Ectodermal cell (in vitro differentiated cells): ENCODE measurements at regions not wholly inside any gene's neighbourhood (a gene's known extent, or its start where the extent isn't known, plus 50 kb on each side); places are given as distances from the start of the nearest gene placed in this dataset.

Source experiments
- H3K27ac ChIP-seq: 2 replicates; pipeline ENCODE4 v1.7.0; 2013; ENCODE audit warnings: mild to moderate bottlenecking, low read depth, low read length; ENCODE audit not compliant: insufficient read depth, poor library complexity, severe bottlenecking
- H3K27me3 ChIP-seq: 2 replicates; pipeline ENCODE4 v1.7.0; 2013; ENCODE audit warnings: mild to moderate bottlenecking, low read length; ENCODE audit not compliant: insufficient read depth, control insufficient read depth, poor library complexity, severe bottlenecking
- H3K36me3 ChIP-seq: one replicate; pipeline ENCODE4 v1.7.0; 2013; ENCODE audit warnings: low read length; ENCODE audit not compliant: control insufficient read depth, insufficient read depth
- H3K4me1 ChIP-seq: one replicate; pipeline ENCODE4 v1.7.0; 2013; ENCODE audit warnings: low read length; ENCODE audit not compliant: control insufficient read depth, insufficient read depth
- H3K4me3 ChIP-seq: 2 replicates; pipeline ENCODE4 v1.7.0; 2013; ENCODE audit warnings: low read depth, low read length, control low read depth; ENCODE audit not compliant: insufficient read depth
- H3K9me3 ChIP-seq: 2 replicates; pipeline ENCODE4 v1.7.0; 2013; ENCODE audit warnings: mild to moderate bottlenecking, low read length, moderate library complexity; ENCODE audit not compliant: control insufficient read depth
- WGBS, 2 experiments: methylation state at CpG; one replicate each; pipeline ENCODE4 v1.1.7; 2013; ENCODE audit warnings: missing lambda C conversion rate in 2 of 2; 5-methylcytosine and 5-hydroxymethylcytosine counted together

DNA sequence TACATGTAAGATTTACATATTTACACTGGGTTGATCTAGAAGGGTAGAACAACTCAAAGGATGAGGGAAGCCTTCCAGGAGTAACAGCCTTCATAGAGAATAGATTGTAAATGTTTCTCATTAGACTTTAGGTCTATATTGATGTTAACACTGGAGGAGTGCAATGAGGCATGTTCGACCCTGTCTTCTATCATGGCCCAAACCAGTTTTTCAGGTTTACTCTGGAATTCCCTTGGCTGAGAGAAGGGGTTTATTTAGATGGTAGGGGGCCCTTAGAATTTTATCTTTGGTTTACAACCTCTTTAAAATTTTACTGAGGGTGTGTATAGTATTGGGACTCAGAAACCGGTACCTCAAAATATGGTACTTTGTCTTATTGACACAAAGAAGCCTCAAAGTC, 634.9 kb upstream of the PIK3C3 start:
- no peaks in the 10 kb centered on the region for H3K27me3 ChIP-seq
- no peaks in the 10 kb centered on the region for H3K9me3 ChIP-seq
- H3K4me1 ChIP-seq = no peaks in the 10 kb centered on the region
- H3K36me3 ChIP-seq = no peaks in the 10 kb centered on the region
- H3K27ac ChIP-seq = no peak overlapping the region
- no peak overlapping the region for H3K4me3 ChIP-seq
- 88 to 100% methylated on average over 2 of the region's 2 CpGs for WGBS, 2 experiments

DNA sequence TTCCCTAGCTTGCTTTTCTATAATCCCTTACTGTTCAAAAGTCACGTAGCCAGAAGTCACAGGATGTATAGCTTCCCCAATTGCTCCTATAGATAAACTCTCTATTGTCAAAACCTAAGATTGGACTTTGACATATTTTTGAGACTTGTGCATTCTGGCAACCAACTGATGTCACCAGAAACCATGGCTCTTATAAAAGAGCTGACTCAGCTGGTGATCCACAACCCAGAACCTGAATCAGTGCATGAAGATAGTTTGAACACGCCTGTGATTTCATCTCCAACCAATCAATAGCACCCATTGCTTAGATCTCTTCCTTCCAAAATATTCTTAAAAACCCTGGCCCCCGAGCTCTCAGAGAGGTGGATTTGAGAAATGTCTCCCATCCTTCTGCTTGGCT, 639.9 kb upstream of the PIK3C3 start:
- 87 to 93% methylated on average over 3 of the region's 3 CpGs for WGBS, 2 experiments
- Histone ChIP-seq H3K36me3 (no peaks in the 10 kb centered on the region), H3K4me1 (no peaks in the 10 kb centered on the region), H3K9me3 (peaks cover 3% of the 10 kb centered on the region), H3K4me3 (no peak overlapping the region), H3K27ac (no peak overlapping the region), H3K27me3 (no peaks in the 10 kb centered on the region)

DNA sequence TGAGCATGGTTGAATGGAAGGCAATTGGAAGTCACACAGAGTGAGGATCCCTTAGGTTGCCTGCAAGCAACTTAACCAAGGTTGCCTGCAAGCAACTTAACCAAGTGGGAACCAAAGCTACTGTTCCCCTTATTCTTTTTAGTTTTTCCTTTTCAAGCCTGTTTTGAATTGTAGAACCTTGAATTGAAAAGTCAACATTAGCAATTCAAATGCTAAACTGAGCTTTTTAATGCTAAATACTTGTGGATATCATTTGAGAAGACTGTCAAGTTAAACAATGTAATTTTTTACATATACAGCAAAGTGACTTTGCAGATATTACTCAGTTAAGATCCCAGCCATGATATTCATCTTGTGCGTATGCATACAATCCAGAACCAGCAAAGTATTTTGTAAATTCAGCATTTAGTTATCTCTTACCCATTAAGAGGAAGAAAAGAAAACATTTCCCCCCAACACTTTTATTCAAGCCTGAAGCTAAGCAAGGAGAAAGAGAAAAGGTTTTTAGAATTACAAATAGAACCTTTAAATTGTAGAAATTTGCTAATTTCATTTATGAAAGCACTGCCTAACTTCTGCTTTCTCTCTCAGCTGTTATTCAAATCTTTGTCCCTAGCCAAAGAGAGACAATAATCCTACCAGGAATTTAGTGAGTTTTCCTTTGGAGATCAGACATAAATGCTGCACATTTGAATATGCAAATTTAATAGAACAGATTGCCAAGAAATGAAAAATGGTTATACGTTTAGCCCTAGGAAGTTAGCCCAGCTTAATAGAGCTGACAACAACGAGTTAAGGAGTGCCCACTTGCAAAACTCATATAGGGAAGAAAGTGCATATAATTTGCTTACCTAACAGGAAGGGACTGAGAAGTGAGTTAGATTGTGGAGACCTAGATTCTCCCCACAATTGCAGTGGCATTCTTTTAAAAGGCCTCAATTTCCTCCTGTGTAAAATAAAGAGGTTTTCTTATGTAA, 643.2 kb upstream of the PIK3C3 start:
- H3K27ac ChIP-seq = no peak overlapping the region
- 49 to 59% methylated on average over 3 of the region's 3 CpGs for WGBS, 2 experiments
- no peaks in the 10 kb centered on the region for H3K4me1 ChIP-seq
- H3K9me3 ChIP-seq = peaks cover 3% of the 10 kb centered on the region
- H3K27me3 ChIP-seq = no peaks in the 10 kb centered on the region
- H3K36me3 ChIP-seq = no peaks in the 10 kb centered on the region
- no peak overlapping the region for H3K4me3 ChIP-seq

DNA sequence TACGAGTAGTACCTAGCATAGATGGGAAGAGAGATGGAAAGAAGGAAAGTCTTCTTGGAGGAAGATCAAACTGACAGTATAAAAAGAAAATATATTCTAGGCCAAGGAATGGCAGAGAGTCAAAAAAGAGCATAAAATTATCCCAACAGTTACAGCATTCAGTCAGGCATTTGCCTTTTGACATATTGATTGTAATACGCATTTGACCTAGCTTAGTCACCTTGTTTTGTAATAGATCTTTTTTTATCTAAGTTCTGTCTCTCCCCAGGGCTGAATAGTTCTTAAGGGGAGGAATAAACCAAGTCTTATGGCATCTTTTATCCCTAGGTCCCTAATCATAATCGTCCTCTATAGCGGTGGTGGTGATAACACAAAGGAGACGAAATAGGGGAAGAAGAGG, 657.3 kb upstream of the PIK3C3 start:
- Histone ChIP-seq H3K4me3 (no peak overlapping the region), H3K4me1 (no peaks in the 10 kb centered on the region), H3K27me3 (no peaks in the 10 kb centered on the region), H3K27ac (no peak overlapping the region), H3K9me3 (no peaks in the 10 kb centered on the region), H3K36me3 (no peaks in the 10 kb centered on the region)
- WGBS, 2 experiments = 99 to 100% methylated on average over 4 to 5 of the region's 5 CpGs

DNA sequence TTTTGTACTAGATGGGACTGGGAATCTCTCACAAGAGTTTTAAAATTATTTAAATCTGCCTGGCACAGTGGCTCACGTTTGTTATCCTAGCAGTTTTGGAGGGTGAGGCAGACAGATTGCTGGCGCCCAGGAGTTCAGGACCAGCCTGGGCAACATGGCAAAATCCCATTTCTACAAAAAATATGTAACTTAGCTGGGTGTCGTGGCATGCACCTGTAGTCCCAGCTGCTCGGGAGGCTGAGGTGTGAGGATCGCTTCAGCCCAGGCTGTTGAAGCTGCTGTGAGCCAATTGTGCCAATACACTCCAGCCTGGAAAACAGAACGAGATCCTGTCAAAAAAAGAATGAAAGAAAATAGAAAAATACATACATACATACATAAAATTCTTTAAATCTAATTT, 685.7 kb upstream of the PIK3C3 start:
- H3K36me3 ChIP-seq = no peaks in the 10 kb centered on the region
- no peaks in the 10 kb centered on the region for H3K4me1 ChIP-seq
- no peaks in the 10 kb centered on the region for H3K27me3 ChIP-seq
- no peaks in the 10 kb centered on the region for H3K9me3 ChIP-seq
- no peak overlapping the region for H3K27ac ChIP-seq
- WGBS, 2 experiments = 94 to 95% methylated on average over 5 to 6 of the region's 6 CpGs
- no peak overlapping the region for H3K4me3 ChIP-seq

DNA sequence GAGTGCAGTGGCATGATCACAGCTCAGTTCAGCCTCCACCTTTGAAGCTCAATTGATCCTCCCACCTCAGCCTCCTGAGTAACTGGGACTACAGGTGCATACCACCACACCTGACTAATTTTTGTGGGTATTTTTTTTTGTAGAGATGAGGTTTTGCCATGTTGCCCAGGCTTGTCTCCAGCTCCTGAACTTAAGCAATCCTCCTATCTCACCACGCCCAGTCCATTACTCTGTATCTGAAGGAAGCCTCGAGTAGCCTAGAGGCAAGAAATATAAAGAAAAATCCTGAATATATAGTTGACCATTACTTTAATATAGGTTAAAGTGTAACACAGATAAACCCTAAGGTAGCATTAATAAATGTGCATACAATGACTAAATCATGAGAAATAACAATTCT, 686.8 kb upstream of the PIK3C3 start:
- Histone ChIP-seq H3K4me1 (no peaks in the 10 kb centered on the region), H3K9me3 (no peaks in the 10 kb centered on the region), H3K36me3 (no peaks in the 10 kb centered on the region), H3K4me3 (no peak overlapping the region), H3K27ac (no peak overlapping the region), H3K27me3 (no peaks in the 10 kb centered on the region)
- 86% methylated on average over 1 of the region's 2 CpGs; no CpG with 5 or more reads in 1 of the 2 experiments for WGBS, 2 experiments

DNA sequence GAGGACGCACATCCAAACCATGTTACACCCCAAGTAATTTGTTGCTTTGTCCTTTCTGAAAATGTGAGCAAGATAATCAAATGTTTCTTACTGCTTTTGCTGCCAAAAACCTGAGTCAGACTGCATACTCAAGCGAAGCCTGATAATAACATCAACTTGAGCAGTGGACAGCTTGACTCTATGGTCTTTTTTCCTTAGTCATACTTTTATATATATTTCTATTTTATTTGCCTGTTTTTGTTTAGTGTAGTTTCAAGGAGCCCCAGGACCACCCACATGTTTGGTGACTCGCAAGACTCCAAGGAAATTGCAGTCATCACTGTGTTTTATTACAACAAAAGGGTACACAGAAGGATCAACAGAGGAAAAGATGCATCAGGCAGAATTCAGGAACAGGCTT, 688.4 kb upstream of the PIK3C3 start:
- Histone ChIP-seq H3K4me1 (no peaks in the 10 kb centered on the region), H3K36me3 (no peaks in the 10 kb centered on the region), H3K27ac (no peak overlapping the region), H3K27me3 (no peaks in the 10 kb centered on the region), H3K4me3 (no peak overlapping the region), H3K9me3 (no peaks in the 10 kb centered on the region)
- WGBS, 2 experiments = 89 to 100% methylated on average over 3 of the region's 3 CpGs

DNA sequence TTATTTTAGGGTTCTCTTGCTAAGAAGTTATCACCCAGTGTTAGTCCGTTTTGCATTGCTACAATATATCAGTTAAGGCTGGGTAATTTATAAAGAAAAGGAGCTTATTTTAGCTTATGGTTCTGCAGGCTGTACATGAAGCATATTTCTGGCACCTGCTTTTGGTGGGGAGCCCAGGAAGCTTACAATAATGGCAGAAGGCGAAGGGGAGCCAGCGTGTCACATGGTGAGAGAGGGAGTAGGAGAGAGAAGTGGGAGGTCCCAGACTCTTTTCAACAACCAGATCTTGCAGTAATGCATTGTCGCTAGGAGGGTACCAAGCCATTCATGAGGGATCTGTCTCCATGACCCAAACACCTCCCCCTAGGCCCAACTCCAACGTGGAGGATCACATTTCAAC, 688.8 kb upstream of the PIK3C3 start:
- H3K27me3 ChIP-seq = no peaks in the 10 kb centered on the region
- no peaks in the 10 kb centered on the region for H3K4me1 ChIP-seq
- H3K27ac ChIP-seq = no peak overlapping the region
- WGBS, 2 experiments = 86% methylated on average over 5 of the region's 5 CpGs
- no peak overlapping the region for H3K4me3 ChIP-seq
- H3K36me3 ChIP-seq = no peaks in the 10 kb centered on the region
- H3K9me3 ChIP-seq = no peaks in the 10 kb centered on the region

DNA sequence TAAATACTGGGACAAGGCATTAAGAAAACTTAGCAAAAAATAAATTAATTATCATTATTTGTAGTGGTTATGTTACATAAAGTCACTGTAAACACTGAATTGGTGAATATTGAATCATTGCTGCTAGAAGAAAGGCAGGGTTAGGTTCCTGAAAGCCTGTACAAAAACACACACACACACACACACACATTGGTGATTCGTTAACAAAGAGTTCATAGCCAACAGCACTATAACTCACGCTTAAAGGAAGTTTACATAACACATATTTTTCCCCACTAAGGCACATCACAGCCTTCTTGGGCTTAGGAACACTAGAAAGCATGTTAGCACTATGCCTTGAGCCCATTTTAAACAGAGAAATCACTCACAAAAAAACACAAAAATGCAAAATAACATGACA, 690.0 kb upstream of the PIK3C3 start:
- no peaks in the 10 kb centered on the region for H3K27me3 ChIP-seq
- WGBS, 2 experiments = 92 to 93% methylated on average over 2 of the region's 2 CpGs

DNA sequence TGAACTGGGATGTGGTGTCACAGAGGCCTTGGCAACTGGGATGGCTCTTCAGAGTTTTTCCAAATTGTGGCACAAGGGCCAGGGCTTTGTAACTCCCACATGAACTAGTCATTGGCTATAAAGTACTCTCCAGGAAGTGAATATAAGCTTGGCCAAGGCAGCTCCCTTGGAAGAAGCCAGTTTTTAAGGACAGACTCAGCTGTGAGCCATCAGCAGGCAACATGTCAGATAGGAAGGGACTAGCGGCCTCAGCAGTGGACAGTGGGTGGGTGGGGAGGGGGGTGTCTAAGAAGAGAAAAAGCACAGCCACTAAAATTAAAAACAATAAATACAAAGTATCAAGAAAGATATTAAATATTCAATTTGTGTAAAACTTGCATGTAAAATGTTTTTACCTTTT, 691.1 kb upstream of the PIK3C3 start:
- H3K9me3 ChIP-seq = no peaks in the 10 kb centered on the region
- H3K27me3 ChIP-seq = no peaks in the 10 kb centered on the region
- H3K27ac ChIP-seq = no peak overlapping the region
- WGBS, 2 experiments = 83% methylated on average over 1 of the region's 1 CpG; no CpG with 5 or more reads in 1 of the 2 experiments
- H3K36me3 ChIP-seq = no peaks in the 10 kb centered on the region
- no peaks in the 10 kb centered on the region for H3K4me1 ChIP-seq
- H3K4me3 ChIP-seq = no peak overlapping the region

More for the DNA sequence above, 690.0 kb upstream of the PIK3C3 start:
- Histone ChIP-seq H3K4me1 (no peaks in the 10 kb centered on the region), H3K36me3 (no peaks in the 10 kb centered on the region), H3K4me3 (no peak overlapping the region), H3K27ac (no peak overlapping the region), H3K9me3 (no peaks in the 10 kb centered on the region)
